GM19238 (cell line): ENCODE measurements at regions not wholly inside any gene's neighbourhood (a gene's known extent, or its start where the extent isn't known, plus 50 kb on each side); places are given as distances from the start of the nearest gene placed in this dataset.
"Not testable (repeated sequence)": the region's sequence is repeated elsewhere in the genome, so short reads cannot be mapped to it uniquely, and the experiment has no call there.

ENCODE experiments used
- DNase-seq: peaks from one replicate; pipeline ENCODE4 v3.0.0; 2011; ENCODE audit warnings: low spot score; ENCODE audit not compliant: insufficient read length

DNA sequence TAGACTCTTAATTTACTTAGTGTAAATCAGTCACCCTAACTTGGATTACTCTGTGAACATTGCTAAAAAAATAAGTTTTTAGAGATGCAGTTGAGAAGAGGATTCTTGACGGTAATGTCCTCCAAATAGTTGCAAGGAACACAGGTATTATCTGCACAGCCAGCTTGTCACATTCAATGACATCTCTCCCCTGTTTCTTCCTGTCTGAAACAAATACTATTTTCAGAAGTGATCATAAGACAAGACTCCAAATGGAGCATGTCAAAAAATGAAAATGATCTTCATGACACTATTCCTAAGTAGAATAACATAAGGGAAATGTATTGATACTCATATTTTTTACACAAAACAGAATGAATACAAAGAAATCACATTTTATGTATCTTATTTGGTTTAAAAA lies 227.9 kb upstream of the CHD1 start:
- DNase-seq, result no peak

DNA sequence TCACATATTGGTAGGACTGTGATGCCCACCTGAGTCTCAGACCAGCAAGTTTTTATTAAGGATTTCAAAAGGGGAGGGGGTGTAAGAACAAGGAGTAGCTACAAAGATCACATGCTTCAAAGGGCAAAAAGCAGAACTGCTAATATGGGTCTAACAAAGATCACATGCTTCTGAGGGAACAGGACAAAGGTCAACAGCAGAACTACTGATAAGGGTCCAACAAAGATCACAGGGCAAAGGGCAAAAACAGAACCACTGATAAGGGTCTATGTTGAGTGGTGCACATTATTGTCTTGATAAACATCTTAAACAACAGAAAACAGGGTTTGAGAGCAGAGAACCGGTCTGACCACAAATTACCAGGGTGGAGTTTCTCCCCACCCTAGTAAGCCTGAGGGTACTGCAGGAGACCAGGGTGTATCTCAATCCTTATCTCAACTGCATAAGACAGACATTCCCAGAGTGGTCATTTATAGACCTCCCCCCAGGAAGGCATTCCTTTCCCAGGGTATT lies 214.5 kb upstream of the CHD1 start:
- not testable (repeated sequence) for DNase-seq

- DNase-seq, result no peak
These were observed 212.8 kb upstream of the CHD1 start for GRCh38 chr5:99141534-99142128.

GRCh38 chr5:99138911-99139310 lies 210.1 kb upstream of the CHD1 start:
- DNase-seq, result no peak

DNA sequence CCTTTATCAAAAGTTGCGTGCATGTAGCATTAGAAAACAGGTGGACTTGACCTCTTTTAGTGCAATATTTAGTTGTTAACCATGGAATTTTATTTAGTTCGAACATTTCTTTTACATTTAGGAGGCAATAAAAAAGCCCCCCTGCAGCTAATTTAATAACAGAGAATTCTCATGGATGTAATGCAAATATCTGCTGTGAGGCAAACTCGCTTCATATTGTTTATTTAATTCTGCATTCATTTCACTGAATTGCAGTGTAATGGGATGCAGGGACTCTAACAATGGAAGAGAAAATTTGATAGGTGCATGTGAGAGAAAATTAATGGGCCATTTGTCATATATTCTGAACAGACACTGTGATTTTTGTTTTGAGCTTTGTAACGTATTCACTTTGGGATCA lies 205.1 kb upstream of the CHD1 start:
- no peak for DNase-seq

DNA sequence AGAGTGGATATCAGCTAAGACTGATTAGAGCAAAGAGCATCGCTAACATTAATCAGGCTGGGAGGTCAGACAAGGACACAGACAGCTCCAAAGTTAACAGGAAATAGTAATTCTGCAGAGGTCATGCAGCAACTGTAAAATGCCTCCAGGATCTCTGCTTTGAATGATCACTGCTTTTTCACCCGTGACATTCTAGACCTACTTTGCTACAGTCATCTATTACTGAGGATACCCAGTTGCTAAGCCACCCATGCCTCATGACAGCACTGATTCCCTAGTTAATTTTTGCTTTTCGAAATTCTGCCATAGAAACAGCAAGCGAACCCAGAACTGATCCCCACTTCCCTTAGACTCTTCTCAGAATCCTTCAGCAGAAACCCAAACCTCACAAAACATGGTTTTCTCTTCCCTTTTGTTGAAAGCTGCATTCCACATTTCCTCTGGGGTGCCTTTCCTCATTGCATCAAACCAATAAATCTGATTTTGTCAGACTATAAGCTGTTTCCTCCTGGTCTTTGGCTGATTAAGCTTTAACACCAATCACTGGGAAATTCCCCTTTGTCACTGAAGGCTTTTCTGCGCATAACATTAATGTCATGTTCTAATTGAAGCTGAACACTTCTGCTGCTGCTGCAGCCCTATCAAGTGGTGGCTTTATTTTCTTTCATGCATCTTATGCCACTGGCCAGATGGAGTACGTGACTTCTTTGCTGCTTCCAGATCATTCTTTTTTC lies 201.1 kb upstream of the CHD1 start:
- no peak for DNase-seq

DNA sequence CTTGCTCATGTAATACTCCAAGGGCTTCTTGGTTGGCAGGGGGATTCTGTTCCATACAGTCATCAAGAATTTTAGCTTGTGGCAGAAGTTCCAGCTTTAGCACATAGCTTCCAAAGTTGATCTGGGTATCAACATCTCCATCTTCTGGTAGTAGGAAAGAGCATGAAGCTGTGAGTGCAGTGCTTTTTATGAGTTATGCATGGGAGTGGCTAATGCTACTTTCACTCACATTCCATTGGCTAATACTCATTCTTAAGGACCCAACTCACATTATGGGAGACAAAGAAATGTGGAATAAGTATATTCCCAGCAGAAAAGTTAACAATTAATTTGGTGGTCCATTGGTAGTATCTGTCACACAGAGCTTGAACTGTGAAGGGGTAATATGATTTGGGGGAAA lies 194.2 kb upstream of the CHD1 start:
- no peak for DNase-seq

GRCh38 chr5:99119326-99119725 lies 190.5 kb upstream of the CHD1 start:
- no peak for DNase-seq

DNA sequence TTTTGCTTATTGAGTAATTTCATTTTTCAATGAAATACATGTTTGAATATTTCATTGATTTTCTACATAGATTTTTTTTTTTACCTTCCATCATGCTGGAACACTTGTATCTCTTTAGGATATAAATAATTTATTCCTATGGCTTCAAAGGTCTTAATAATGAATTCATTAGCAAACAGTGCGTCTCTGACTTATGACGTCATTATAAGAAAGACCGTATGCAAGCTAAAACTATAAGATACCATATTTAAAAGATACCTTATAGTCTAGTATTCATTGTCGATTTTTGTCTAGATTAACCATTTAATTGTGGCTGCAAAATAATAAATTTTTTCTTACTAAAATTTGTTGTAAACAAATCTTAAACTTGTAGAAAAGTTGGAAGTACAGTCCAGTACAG lies 187.7 kb upstream of the CHD1 start:
- no peak for DNase-seq

- DNase-seq, result no peak
These were observed 181.1 kb upstream of the CHD1 start for GRCh38 chr5:99109894-99110293.

GRCh38 chr5:99105216-99105615 lies 176.4 kb upstream of the CHD1 start:
- DNase-seq, result no peak

DNA sequence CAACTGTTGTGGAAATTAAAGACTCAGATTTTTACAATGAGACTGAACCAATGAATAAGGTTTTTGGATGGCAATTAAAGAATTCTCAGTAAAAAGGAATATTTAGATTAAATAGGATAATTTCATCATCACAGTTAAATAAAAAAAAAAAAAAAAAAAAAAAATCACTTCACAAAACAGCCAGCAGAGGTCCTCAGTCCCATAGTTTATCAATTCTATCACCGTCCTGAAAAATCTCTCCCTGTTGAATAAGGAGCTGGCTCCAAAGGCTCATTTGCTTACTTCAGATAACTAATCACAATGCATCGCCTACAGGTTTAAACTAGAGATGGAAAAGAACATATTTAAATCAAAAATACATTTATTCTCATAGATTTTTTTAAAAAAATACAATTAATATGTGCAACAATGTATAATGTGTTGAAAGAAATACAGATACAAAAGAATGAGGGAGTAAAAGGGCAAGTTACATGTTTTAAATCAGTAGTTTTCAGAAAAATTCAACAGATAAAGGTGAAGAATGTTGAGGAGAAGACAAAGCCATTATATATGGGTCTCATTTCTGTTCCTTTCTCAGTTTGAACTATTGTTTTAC lies 175.8 kb upstream of the CHD1 start:
- no peak for DNase-seq

DNA sequence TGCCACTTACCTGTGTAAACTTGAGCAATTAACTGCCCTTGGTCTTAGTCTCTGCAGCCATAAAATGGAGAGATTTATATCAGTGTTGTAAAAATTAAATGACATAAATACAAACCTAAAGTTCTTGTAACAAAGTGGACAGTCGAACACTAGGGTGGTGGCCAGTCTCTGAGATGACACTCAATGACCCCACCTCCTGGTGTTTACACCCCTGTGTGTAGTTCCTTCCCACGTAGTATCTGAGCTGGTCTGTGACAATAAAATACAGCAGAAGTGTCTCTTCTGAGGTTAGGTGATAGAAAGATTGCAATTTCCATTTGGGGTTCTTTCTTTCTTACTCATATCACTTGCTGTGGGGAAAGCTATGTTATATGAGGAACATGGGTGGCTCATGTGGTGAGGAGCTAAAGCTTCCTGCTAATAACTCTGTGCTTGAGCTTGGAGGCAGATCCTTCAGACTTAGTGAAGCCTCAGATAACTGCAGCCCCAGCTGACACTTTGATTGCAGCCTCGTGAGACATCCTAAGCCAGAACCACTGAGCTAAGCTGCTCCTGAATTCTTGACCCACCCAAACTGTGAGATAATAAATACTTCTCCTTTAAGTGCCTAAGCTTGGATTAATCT lies 173.4 kb upstream of the CHD1 start:
- DNase-seq, result no peak

- DNase-seq, result no peak
These were observed 170.9 kb upstream of the CHD1 start for GRCh38 chr5:99099691-99100090.

GRCh38 chr5:99089822-99090549 lies 161.2 kb upstream of the CHD1 start:
- DNase-seq, result no peak

GRCh38 chr5:99088309-99088708 lies 159.5 kb upstream of the CHD1 start:
- DNase-seq, result no peak

DNA sequence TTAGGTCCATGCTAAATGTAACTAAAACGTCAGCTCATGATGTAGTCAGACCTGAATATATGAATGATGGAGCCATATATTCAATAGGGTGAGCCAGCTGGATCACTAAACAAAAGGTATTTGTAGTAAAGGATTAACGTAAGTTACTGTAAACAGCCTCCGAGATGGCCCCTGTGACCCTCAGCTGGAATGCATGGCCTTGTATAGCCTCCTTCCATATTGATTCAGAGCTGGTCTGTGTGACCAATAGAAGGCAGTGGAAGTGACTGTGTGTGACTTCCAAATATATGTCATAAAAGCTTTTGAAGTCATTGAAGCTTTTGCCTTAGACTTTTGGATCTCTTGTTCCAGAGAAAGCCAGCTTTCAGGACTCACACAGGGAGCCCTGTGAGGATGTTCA lies 154.4 kb upstream of the CHD1 start:
- DNase-seq, result no peak

DNA sequence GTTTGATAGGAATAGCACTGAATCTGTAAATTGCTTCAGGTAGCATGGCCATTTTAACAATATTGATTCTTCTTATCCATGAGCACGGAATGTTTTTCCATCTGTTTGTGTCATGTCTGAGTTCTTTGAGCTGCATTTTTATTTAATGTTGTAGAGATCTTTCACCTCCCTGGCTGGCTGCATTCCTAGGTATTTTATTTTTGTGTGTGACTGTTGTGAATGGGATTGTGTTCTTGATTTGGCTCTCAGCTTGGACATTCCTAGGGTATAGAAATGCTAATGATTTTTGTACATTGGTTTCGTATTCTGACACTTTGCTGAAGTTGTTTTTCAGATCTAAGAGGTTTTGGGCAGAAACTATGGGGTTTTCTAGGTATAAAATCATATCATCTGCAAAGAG lies 152.9 kb upstream of the CHD1 start:
- DNase-seq, result no peak

DNA sequence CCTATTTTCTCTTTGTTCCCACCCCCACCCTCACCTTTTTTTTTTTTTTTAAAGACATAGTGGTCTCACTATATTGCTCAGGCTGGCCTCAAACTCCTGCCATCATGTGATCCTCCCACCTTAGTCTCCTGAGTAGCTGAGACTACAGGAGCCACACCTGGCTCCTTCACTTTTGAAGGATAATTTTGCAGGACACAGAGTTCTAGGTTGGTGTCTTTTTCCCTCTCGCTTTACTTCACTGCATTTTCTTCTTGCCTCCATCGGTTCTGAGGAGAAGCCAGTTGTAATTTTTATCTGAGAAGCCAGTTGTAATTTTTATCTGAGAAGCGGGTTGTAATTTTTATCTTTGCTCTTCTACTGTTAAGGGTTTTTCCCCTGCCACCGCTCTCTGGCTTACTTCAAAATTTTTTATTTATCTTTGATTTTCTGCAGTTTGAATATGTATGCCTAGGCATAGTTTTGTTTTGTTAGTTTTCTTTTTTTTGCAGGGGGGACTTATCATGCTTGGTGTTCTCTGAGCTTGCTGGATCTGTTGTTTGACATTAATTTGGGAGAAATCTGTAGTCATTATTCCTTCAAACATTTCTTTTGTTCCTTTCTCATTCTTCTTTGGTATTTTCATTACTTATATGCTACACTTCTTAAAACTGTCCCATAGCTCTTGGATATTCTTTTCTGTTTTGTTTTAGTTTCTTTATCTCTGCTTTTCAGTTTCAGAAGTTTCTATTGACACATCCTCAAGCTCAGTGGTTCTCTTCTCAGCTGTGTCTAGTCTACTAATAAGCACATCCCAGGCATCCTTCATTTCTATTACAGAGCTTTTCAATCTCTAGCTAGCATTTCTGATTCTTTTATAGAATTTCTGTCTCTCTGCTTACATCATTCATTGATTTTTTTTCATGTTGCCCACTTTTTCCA lies 148.2 kb upstream of the CHD1 start:
- no peak for DNase-seq

DNA sequence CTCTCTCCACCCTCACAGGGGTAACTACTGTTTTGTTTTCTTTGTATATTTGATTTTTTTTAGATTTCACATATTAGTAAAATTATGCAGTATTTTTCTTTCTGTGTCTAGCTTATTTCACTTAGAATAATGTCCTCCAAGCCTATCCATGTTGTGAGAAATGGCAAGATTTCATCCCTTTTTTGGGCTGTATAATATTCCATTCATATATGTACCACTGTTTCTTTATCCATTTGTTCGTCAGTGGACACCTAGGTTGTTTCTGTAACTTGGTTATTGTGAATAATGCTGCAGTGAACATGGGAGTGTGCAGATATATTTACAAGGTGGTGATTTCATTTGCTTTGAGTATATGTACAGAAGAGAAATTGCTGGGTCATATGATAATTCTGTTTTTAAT lies 144.0 kb upstream of the CHD1 start:
- no peak for DNase-seq

DNA sequence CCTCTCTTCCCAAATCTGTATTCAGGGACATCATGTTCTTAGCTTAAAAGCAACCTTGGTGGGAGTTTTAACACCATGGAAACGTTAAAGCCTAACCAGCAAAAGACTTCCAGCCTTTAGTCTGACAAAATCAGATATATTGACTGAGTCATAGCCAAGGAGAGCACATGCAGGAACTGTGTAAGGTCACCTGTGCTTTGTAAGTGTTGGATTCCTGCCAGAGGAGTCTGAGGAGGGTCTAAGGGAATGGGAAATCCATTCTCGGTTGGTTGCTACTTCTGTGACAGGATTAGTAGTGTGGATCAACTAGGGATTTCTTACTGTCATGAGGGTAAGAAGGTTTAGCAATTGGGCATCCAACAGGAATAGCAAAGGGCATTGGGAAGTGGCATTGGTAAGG lies 142.0 kb upstream of the CHD1 start:
- DNase-seq, result no peak
